KOPT-K1 (cell line): ENCODE measurements at regions not wholly inside any gene's neighbourhood (a gene's known extent, or its start where the extent isn't known, plus 50 kb on each side); places are given as distances from the start of the nearest gene placed in this dataset.
"Not testable (repeated sequence)": the region's sequence is repeated elsewhere in the genome, so short reads cannot be mapped to it uniquely, and the experiment has no call there.

Experiments
- H3K27ac ChIP-seq: fragments of 200-600 bp; sonication (generic); 2 replicates; pipeline ENCODE4 v1.5.1; 2016; ENCODE audit warnings: antibody characterized with exemption, mild to moderate bottlenecking, low read depth, low read length; ENCODE audit not compliant: poor library complexity, severe bottlenecking
- H3K36me3 ChIP-seq: fragments of 200-600 bp; sonication (generic); 2 replicates; pipeline ENCODE4 v1.5.1; 2017; ENCODE audit warnings: antibody characterized with exemption, mild to moderate bottlenecking, low read length, moderate library complexity; ENCODE audit not compliant: insufficient read depth
- H3K9me3 ChIP-seq: fragments of 200-600 bp; sonication (generic); 2 replicates; pipeline ENCODE4 v1.5.1; 2017; ENCODE audit warnings: antibody characterized with exemption, low read length, mild to moderate bottlenecking; ENCODE audit not compliant: insufficient read depth, poor library complexity, severe bottlenecking

GRCh38 chrY:17511984-17512383 is 368.0 kb downstream of the CDY2B start:
- not testable (repeated sequence) for H3K9me3 ChIP-seq, H3K27ac ChIP-seq, H3K36me3 ChIP-seq

GRCh38 chrY:17511476-17511875 is 368.5 kb downstream of the CDY2B start:
- not testable (repeated sequence) for H3K9me3 ChIP-seq, H3K36me3 ChIP-seq, H3K27ac ChIP-seq

- not testable (repeated sequence) for H3K27ac ChIP-seq, H3K36me3 ChIP-seq, H3K9me3 ChIP-seq
These were observed 374.2 kb downstream of the CDY2B start for GRCh38 chrY:17505834-17506233.

- not testable (repeated sequence) for H3K9me3 ChIP-seq
These were observed 395.3 kb downstream of the CDY2B start for GRCh38 chrY:17484763-17485162.

GRCh38 chrY:17484157-17484556 is 395.9 kb downstream of the CDY2B start:
- not testable (repeated sequence) for H3K27ac ChIP-seq, H3K9me3 ChIP-seq, H3K36me3 ChIP-seq

More at GRCh38 chrY:17484763-17485162, 395.3 kb downstream of the CDY2B start:
- not testable (repeated sequence) for H3K27ac ChIP-seq, H3K36me3 ChIP-seq

GRCh38 chrY:17481389-17482022 is 398.5 kb downstream of the CDY2B start:
- H3K9me3 ChIP-seq, H3K27ac ChIP-seq, H3K36me3 ChIP-seq: not testable (repeated sequence)

- H3K36me3 ChIP-seq, H3K9me3 ChIP-seq, H3K27ac ChIP-seq: not testable (repeated sequence)
These were observed 408.0 kb downstream of the CDY2B start for GRCh38 chrY:17472068-17472467.

GRCh38 chrY:17459753-17460152 is 420.3 kb downstream of the CDY2B start:
- not testable (repeated sequence) for H3K9me3 ChIP-seq, H3K36me3 ChIP-seq, H3K27ac ChIP-seq

GRCh38 chrY:17430570-17431166 is 449.4 kb downstream of the CDY2B start:
- Histone ChIP-seq H3K9me3 (no peaks in the 10 kb centered on the region), H3K27ac (no peak overlapping the region), H3K36me3 (no peaks in the 10 kb centered on the region)

- Histone ChIP-seq H3K36me3 (no peaks in the 10 kb centered on the region), H3K9me3 (no peaks in the 10 kb centered on the region), H3K27ac (no peak overlapping the region)
These were observed 481.5 kb downstream of the CDY2B start for GRCh38 chrY:17398336-17399072.

- no peak overlapping the region for H3K27ac ChIP-seq
These were observed 482.4 kb downstream of the CDY2B start for GRCh38 chrY:17397659-17398058.

GRCh38 chrY:17381431-17382070 is 498.5 kb downstream of the CDY2B start:
- Histone ChIP-seq H3K27ac (no peak overlapping the region), H3K36me3 (no peaks in the 10 kb centered on the region), H3K9me3 (no peaks in the 10 kb centered on the region)

More at GRCh38 chrY:17397659-17398058, 482.4 kb downstream of the CDY2B start:
- Histone ChIP-seq H3K9me3 (no peaks in the 10 kb centered on the region), H3K36me3 (no peaks in the 10 kb centered on the region)

- Histone ChIP-seq H3K36me3 (no peaks in the 10 kb centered on the region), H3K9me3 (no peaks in the 10 kb centered on the region), H3K27ac (no peak overlapping the region)
These were observed 501.7 kb downstream of the CDY2B start for GRCh38 chrY:17378326-17378725.

- no peaks in the 10 kb centered on the region for H3K36me3 ChIP-seq
- H3K27ac ChIP-seq, result no peak overlapping the region
- no peaks in the 10 kb centered on the region for H3K9me3 ChIP-seq
These were observed 511.6 kb downstream of the CDY2B start for GRCh38 chrY:17368413-17368812.

GRCh38 chrY:17366400-17366799 is 513.6 kb downstream of the CDY2B start:
- H3K9me3 ChIP-seq, result no peaks in the 10 kb centered on the region
- no peak overlapping the region for H3K27ac ChIP-seq
- no peaks in the 10 kb centered on the region for H3K36me3 ChIP-seq
